C4-2B (cell line): ENCODE measurements at regions not wholly inside any gene's neighbourhood (a gene's known extent, or its start where the extent isn't known, plus 50 kb on each side); places are given as distances from the start of the nearest gene placed in this dataset.

Experiments used
- ZFX ChIP-seq: fragments of 450-650 bp; IDR thresholded peaks from 2 replicates; pipeline ENCODE4 v1.6.1; 2017
- TF ChIP-seq, protein P1 (sequence below): fragments of 450-650 bp; conservative IDR thresholded peaks from 2 replicates; pipeline ENCODE4 v1.5.1; 2017; ENCODE audit warnings: mild to moderate bottlenecking

GRCh38 chr5:88142886-88143692 lies 125.6 kb downstream of the TMEM161B start:
- TF ChIP-seq, protein P1, sequence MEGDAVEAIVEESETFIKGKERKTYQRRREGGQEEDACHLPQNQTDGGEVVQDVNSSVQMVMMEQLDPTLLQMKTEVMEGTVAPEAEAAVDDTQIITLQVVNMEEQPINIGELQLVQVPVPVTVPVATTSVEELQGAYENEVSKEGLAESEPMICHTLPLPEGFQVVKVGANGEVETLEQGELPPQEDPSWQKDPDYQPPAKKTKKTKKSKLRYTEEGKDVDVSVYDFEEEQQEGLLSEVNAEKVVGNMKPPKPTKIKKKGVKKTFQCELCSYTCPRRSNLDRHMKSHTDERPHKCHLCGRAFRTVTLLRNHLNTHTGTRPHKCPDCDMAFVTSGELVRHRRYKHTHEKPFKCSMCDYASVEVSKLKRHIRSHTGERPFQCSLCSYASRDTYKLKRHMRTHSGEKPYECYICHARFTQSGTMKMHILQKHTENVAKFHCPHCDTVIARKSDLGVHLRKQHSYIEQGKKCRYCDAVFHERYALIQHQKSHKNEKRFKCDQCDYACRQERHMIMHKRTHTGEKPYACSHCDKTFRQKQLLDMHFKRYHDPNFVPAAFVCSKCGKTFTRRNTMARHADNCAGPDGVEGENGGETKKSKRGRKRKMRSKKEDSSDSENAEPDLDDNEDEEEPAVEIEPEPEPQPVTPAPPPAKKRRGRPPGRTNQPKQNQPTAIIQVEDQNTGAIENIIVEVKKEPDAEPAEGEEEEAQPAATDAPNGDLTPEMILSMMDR = no peak
- no peak for TF ChIP-seq ZFX
